Stomach (tissue), 8 donors: ENCODE measurements at regions not wholly inside any gene's neighbourhood (a gene's known extent, or its start where the extent isn't known, plus 50 kb on each side); places are given as distances from the start of the nearest gene placed in this dataset.

Experiments used
- DNase-seq, 2 donors: peaks; one replicate each; pipeline versions ENCODE4 v3.0.0 to v3.0.0-alpha.2; 2013 to 2019
- H3K27ac ChIP-seq, 5 donors: fragments of 200-600 bp in 4 of 5; sonication (generic) in 4 of 5; one replicate each; pipeline ENCODE4 v1.5.1; 2013 to 2019; ENCODE audit warnings: mild to moderate bottlenecking in 1 of 5, moderate library complexity in 1 of 5
- H3K27me3 ChIP-seq, 3 donors: fragments of 200-600 bp; sonication (generic); one replicate each; pipeline ENCODE4 v1.5.1; 2017 to 2019; ENCODE audit warnings: mixed run types in 1 of 3
- H3K36me3 ChIP-seq, 4 donors: fragments of 200-600 bp; sonication (generic); 1 replicate in 3 of 4; 2 replicates in 1 of 4; pipeline ENCODE4 v1.5.1; 2016 to 2019
- H3K4me1 ChIP-seq, 4 donors: fragments of 200-600 bp; sonication (generic); one replicate each; pipeline ENCODE4 v1.5.1; 2016 to 2019
- H3K4me3 ChIP-seq, 4 donors: fragments of 200-600 bp; sonication (generic) in 3 of 4; one replicate each; pipeline ENCODE4 v1.5.1; 2016 to 2019; ENCODE audit warnings: mild to moderate bottlenecking in 1 of 4
- H3K9me3 ChIP-seq, 4 donors: fragments of 200-600 bp; sonication (generic); one replicate each; pipeline ENCODE4 v1.5.1; 2016 to 2019
- EP300 ChIP-seq: sonication (generic); formaldehyde crosslinking; IDR thresholded peaks from one replicate; pipeline ENCODE4 v1.6.1; 2017; ENCODE audit warnings: antibody characterized with exemption
- POLR2A ChIP-seq, 4 donors: fragments of 450-650 bp; IDR thresholded peaks; one replicate each; pipeline ENCODE4 v1.6.1; 2016; ENCODE audit warnings: antibody characterized with exemption in 4 of 4, control low read depth in 2 of 4, mild to moderate bottlenecking in 1 of 4, moderate library complexity in 1 of 4
- POLR2AphosphoS5 ChIP-seq, 3 donors: sonication (generic); formaldehyde crosslinking; IDR thresholded peaks; one replicate each; pipeline ENCODE4 v1.6.1; 2016; ENCODE audit warnings: antibody characterized with exemption in 3 of 3
- WGBS, 5 donors: extraction: QIAGEN DNeasy Blood & Tissue Kit in 3 of 5; methylation state at CpG; one replicate each; pipeline versions ENCODE4 v1.1.5 to v1.1.7; 2013 to 2018; 5-methylcytosine and 5-hydroxymethylcytosine counted together
- intact Hi-C: fragments of 100-400 bp; cut with DNase I; formaldehyde crosslinking; loops from one replicate; pipeline ENCODE4 v1.15.1; 2023; ENCODE audit warnings: low total_unique reads
- TF ChIP-seq, protein P1 (sequence below), 7 experiments: fragments of 450-650 bp in 4 of 7; fragments of 200-600 bp in 3 of 7; sonication (generic) in 3 of 7; IDR thresholded peaks; one replicate each; pipeline ENCODE4 v1.5.1; 2016 to 2019; ENCODE audit warnings: antibody characterized with exemption in 7 of 7, control low read depth in 2 of 7, mild to moderate bottlenecking in 1 of 7
- donor health status: healthy with polysubstance abuse.
- donor health status: Bipolar disorder and iron deficiency.
- donor health status: healthy.

DNA sequence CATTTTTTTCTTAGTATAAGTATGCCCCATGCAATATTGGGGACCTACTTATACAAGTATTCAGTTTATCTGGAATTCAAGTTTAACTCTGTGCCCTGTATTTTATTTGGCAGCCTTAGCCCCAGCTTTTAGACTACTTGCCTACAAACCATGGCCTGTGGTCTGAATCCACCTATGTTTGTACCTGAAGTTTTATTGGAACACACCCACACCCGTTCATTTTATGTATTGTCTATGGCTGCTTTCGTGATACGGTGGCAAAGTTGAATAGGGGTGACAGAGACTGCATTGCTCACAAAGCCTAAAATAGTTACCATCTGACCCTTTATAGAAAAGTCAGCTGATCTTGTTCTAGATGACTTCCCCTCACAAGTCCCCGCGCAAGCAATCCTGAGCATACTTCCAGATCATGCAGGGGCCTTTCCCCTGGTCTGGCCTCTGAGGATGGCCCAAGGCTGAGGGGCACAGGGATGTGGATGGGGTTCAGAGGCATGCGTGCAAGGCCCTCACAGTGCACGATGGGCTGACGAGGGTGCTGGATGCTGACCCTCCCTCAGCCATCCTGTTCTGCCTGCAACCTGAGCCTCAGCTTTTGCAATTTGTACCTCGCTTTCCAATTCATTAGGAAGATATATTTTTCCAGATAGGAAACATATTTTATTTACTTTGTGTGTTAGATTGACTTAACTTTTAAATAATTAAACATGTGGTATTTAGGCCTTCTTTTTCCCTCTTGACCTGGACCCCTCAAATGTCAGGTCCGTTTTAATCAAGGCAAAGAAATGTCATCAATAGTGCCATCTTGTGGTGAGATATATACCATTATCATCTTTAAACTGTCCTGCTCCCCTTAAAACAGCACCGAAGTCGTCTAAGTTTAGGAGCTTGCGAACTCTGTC, 527.3 kb upstream of the CCDC196 start:
- DNase-seq = peak in 1 of 2 donors; percentile 53
- no peak overlapping the region for H3K27ac ChIP-seq
- TF ChIP-seq, protein P1, sequence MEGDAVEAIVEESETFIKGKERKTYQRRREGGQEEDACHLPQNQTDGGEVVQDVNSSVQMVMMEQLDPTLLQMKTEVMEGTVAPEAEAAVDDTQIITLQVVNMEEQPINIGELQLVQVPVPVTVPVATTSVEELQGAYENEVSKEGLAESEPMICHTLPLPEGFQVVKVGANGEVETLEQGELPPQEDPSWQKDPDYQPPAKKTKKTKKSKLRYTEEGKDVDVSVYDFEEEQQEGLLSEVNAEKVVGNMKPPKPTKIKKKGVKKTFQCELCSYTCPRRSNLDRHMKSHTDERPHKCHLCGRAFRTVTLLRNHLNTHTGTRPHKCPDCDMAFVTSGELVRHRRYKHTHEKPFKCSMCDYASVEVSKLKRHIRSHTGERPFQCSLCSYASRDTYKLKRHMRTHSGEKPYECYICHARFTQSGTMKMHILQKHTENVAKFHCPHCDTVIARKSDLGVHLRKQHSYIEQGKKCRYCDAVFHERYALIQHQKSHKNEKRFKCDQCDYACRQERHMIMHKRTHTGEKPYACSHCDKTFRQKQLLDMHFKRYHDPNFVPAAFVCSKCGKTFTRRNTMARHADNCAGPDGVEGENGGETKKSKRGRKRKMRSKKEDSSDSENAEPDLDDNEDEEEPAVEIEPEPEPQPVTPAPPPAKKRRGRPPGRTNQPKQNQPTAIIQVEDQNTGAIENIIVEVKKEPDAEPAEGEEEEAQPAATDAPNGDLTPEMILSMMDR (IDR thresholded peaks at IDR 0.05) = peak in 5 of 7 experiments; percentile 10 to 54 (median 46)
- no peak for TF ChIP-seq EP300
- peaks cover 0 to 5% (median 2%) of the 10 kb centered on the region in 4 donors for H3K4me1 ChIP-seq
- peaks cover 0 to 4% (median 0%) of the 10 kb centered on the region in 3 donors for H3K27me3 ChIP-seq
- no peaks in the 10 kb centered on the region for H3K36me3 ChIP-seq
- no peak overlapping the region for H3K4me3 ChIP-seq
- no peaks in the 10 kb centered on the region for H3K9me3 ChIP-seq
- 57 to 64% (median 61%) methylated on average over 13 of the region's 13 CpGs for WGBS, 5 donors
- intact Hi-C loops = no loop called here

DNA sequence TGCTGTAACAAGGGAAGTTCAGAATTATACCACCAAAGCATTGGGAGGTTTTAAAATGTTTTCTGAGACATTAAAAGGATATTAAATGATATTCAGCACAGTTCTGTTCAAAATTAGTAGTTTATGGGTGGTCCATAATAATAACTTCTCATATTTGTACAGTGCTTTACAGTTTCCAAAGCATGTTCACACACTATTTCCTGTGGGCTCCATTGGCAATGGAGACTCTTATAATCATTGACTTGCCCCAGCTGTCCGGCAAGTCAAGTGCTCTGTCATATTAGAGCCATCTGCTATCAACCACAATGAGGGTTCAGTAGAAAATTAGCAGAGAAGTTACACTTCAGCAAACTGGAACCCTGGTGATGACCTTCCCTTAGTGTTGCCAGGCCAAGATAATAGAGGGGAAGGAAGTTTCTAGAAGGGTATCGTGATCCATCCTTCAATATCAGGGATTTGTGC, 526.6 kb upstream of the CCDC196 start:
- intact Hi-C loops = no loop called here
- TF ChIP-seq POLR2AphosphoS5 (IDR thresholded peaks at IDR 0.05) (no peak), EP300 (no peak), POLR2A (IDR thresholded peaks at IDR 0.05) (no peak)
- TF ChIP-seq, protein P1 (IDR thresholded peaks at IDR 0.05) = no peak
- Histone ChIP-seq H3K27me3 (peaks cover 0 to 4% (median 0%) of the 10 kb centered on the region in 3 donors), H3K36me3 (no peaks in the 10 kb centered on the region), H3K4me1 (peaks cover 0 to 5% (median 2%) of the 10 kb centered on the region in 4 donors), H3K27ac (no peak overlapping the region), H3K9me3 (no peaks in the 10 kb centered on the region), H3K4me3 (no peak overlapping the region)
- DNase-seq = no peak
- 70 to 88% (median 81%) methylated on average over 2 of the region's 2 CpGs for WGBS, 5 donors

DNA sequence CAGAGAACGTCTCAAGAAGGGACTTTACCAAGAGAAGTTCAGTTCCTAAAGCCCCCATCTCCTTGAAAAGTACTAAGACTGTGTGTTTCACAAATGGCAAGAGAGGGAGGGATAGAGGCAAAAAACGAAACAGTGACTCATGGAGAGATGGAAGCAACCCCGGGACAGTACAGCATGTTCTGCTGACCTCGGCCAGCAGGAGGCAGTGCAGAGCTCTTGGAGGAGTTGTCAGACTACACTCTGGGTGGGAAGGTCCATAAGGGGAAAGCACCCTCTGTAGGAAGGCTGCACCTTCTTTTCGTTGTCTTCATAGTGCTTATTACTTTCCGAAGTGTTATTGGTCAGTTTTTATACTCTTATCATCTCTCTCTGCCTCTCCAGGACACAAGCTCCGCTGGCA, 525.2 kb upstream of the CCDC196 start:
- Histone ChIP-seq H3K27me3 (peaks cover 0 to 4% (median 0%) of the 10 kb centered on the region in 3 donors), H3K4me3 (no peak overlapping the region), H3K4me1 (no peaks in the 10 kb centered on the region), H3K9me3 (no peaks in the 10 kb centered on the region), H3K36me3 (no peaks in the 10 kb centered on the region), H3K27ac (no peak overlapping the region)
- no peak for TF ChIP-seq POLR2AphosphoS5 (IDR thresholded peaks at IDR 0.05)
- TF ChIP-seq, protein P1 (IDR thresholded peaks at IDR 0.05) = peak in 4 of 7 experiments; percentile 7 to 37 (median 18)
- intact Hi-C loops = no loop called here
- peak; percentile 44 to 61 for DNase-seq
- 42 to 53% (median 50%) methylated on average over 7 of the region's 7 CpGs for WGBS, 5 donors

DNA sequence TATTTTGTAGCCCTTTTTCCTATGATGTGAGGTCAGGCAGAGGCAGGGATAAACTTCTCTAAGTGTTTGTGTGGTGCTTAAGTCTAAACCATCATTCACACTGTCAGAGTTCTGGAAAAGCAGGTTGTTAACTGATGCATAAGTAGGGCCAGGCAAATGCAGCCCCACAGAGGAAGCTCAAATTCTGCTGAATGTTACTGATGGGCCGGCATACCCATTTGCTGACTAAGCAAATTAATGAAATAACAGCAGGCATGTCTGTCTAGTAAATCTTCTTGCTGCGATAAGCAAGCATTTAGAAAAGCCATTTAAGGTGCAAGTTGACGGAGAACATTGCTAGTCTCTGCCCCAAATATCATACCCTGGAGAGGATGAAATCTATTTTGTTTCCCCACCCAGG, 523.2 kb upstream of the CCDC196 start:
- H3K36me3 ChIP-seq = no peaks in the 10 kb centered on the region
- no peak overlapping the region for H3K4me3 ChIP-seq
- TF ChIP-seq EP300 (no peak), POLR2AphosphoS5 (IDR thresholded peaks at IDR 0.05) (no peak)
- H3K27ac ChIP-seq = no peak overlapping the region
- no peaks in the 10 kb centered on the region for H3K4me1 ChIP-seq
- no peaks in the 10 kb centered on the region for H3K9me3 ChIP-seq
- intact Hi-C loops = no loop called here
- H3K27me3 ChIP-seq = peaks cover 0 to 4% (median 0%) of the 10 kb centered on the region in 3 donors
- WGBS, 5 donors = 60 to 77% (median 72%) methylated on average over 3 of the region's 3 CpGs
- DNase-seq = no peak

DNA sequence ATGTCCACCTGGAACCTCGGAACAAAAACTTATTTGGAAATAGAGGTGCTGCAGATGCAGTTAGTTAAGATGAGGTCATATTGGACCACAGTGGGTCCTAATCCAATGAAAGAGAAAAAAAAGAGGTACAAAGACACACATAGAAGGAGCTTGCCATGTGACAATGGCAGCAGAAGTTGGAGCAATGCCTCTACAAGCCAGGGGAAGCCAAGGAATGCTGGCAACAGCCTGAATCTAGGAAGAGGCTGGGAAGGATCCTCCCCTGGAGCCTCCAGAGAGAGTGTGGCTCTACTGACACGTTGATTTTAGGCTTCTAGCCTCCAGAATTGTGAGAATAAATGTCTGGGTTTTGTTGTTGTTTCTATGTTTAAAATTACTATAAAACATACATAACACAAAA, 521.8 kb upstream of the CCDC196 start:
- 48 to 69% (median 57%) methylated on average over 2 of the region's 2 CpGs for whole genome bisulfite sequencing, 5 donors
- Histone ChIP-seq H3K27ac (no peak overlapping the region), H3K27me3 (peaks cover 0 to 4% (median 0%) of the 10 kb centered on the region in 3 donors), H3K4me3 (no peak overlapping the region), H3K36me3 (no peaks in the 10 kb centered on the region), H3K9me3 (no peaks in the 10 kb centered on the region), H3K4me1 (no peaks in the 10 kb centered on the region)
- no peak for DNase-seq
- intact Hi-C loops = no loop called here
- TF ChIP-seq POLR2AphosphoS5 (IDR thresholded peaks at IDR 0.05) = no peak
- TF ChIP-seq POLR2A (IDR thresholded peaks at IDR 0.05) = no peak
- no peak for TF ChIP-seq EP300
- TF ChIP-seq, protein P1 (IDR thresholded peaks at IDR 0.05) = no peak
